GM19025 (cell line): ENCODE measurements at regions not wholly inside any gene's neighbourhood (a gene's known extent, or its start where the extent isn't known, plus 50 kb on each side); places are given as distances from the start of the nearest gene placed in this dataset.
"Not testable (repeated sequence)": the region's sequence is repeated elsewhere in the genome, so short reads cannot be mapped to it uniquely, and the experiment has no call there.

Experiments
- ATAC-seq: cut with Tn5 transposase; IDR thresholded peaks from one replicate; pipeline ENCODE4 v1.9.1; 2021; ENCODE audit warnings: mild to moderate bottlenecking, low read depth, moderate library complexity; ENCODE audit not compliant: unreplicated experiment

- ATAC-seq: no peak
Observed at GRCh38 chr18:40272630-40273231, 1682.3 kb upstream of the PIK3C3 start.

- ATAC-seq: no peak
Observed at GRCh38 chr18:40259115-40259835, 1695.8 kb upstream of the PIK3C3 start.

- no peak for ATAC-seq
Observed at GRCh38 chr18:40258311-40258710, 1696.7 kb upstream of the PIK3C3 start.

- ATAC-seq: no peak
Observed at GRCh38 chr18:40250236-40250635, 1704.8 kb upstream of the PIK3C3 start.

GRCh38 chr18:40249390-40250080 is 1705.5 kb upstream of the PIK3C3 start:
- ATAC-seq: no peak

- ATAC-seq: not testable (repeated sequence)
Observed at GRCh38 chr18:40245612-40246011, 1709.4 kb upstream of the PIK3C3 start.

GRCh38 chr18:40243607-40244006 is 1711.4 kb upstream of the PIK3C3 start:
- ATAC-seq: no peak

GRCh38 chr18:40235836-40236235 is 1719.2 kb upstream of the PIK3C3 start:
- ATAC-seq: no peak

- ATAC-seq: no peak
Observed at GRCh38 chr18:40235323-40235722, 1719.7 kb upstream of the PIK3C3 start.

GRCh38 chr18:40233931-40234616 is 1721.0 kb upstream of the PIK3C3 start:
- no peak for ATAC-seq

- no peak for ATAC-seq
Observed at GRCh38 chr18:40222776-40223175, 1732.3 kb upstream of the PIK3C3 start.

- ATAC-seq: no peak
Observed at GRCh38 chr18:40216856-40217255, 1738.2 kb upstream of the PIK3C3 start.

- ATAC-seq: no peak
Observed at GRCh38 chr18:40215979-40216378, 1739.1 kb upstream of the PIK3C3 start.

- no peak for ATAC-seq
Observed at GRCh38 chr18:40210696-40211095, 1744.3 kb upstream of the PIK3C3 start.

- no peak for ATAC-seq
Observed at GRCh38 chr18:40208958-40209357, 1746.1 kb upstream of the PIK3C3 start.

- ATAC-seq: no peak
Observed at GRCh38 chr18:40197711-40198110, 1757.3 kb upstream of the PIK3C3 start.

- ATAC-seq: no peak
Observed at GRCh38 chr18:40186677-40187076, 1768.4 kb upstream of the PIK3C3 start.

GRCh38 chr18:40179729-40180461 is 1775.1 kb upstream of the PIK3C3 start:
- no peak for ATAC-seq

- ATAC-seq: no peak
Observed at GRCh38 chr18:40168026-40168425, 1787.0 kb upstream of the PIK3C3 start.

- no peak for ATAC-seq
Observed at GRCh38 chr18:40163254-40163653, 1791.8 kb upstream of the PIK3C3 start.
